Astrocyte (in vitro differentiated cells and primary cell): ENCODE measurements at regions not wholly inside any gene's neighbourhood (a gene's known extent, or its start where the extent isn't known, plus 50 kb on each side); places are given as distances from the start of the nearest gene placed in this dataset.

Experiments used
- DNase-seq: peaks from one replicate; pipeline ENCODE4 v3.0.0-alpha.2; 2010; ENCODE audit warnings: low read depth
- FAIRE-seq: peaks from 2 replicates; lab custom pipeline; 2011; peaks lifted over from hg19 to GRCh38; lab: Jason Lieb, UNC
- H2AFZ ChIP-seq: 2 replicates; pipeline ENCODE4 v1.6.0; 2012; ENCODE audit warnings: low read depth, low read length, inconsistent platforms
- H3K27ac ChIP-seq: 2 replicates; pipeline ENCODE4 v1.5.1; 2011; ENCODE audit warnings: low read depth, low read length, inconsistent platforms
- H3K27me3 ChIP-seq: 2 replicates; pipeline ENCODE4 v1.6.0; 2011; ENCODE audit warnings: low read length, inconsistent platforms; ENCODE audit not compliant: insufficient read depth
- H3K36me3 ChIP-seq: 2 replicates; pipeline ENCODE4 v1.5.1; 2011; ENCODE audit warnings: low read length, inconsistent platforms; ENCODE audit not compliant: insufficient read depth
- H3K4me1 ChIP-seq: 2 replicates; pipeline ENCODE4 v1.5.1; 2011; ENCODE audit warnings: low read length, inconsistent platforms; ENCODE audit not compliant: insufficient read depth
- H3K4me2 ChIP-seq: 2 replicates; pipeline ENCODE4 v1.6.0; 2012; ENCODE audit warnings: low read length, inconsistent platforms
- H3K4me3 ChIP-seq: 2 replicates; pipeline ENCODE4 v1.5.1; 2011; ENCODE audit warnings: low read depth, mild to moderate bottlenecking, low read length, inconsistent platforms; ENCODE audit not compliant: insufficient read depth
- H3K79me2 ChIP-seq: 2 replicates; pipeline ENCODE4 v1.6.0; 2012; ENCODE audit warnings: mild to moderate bottlenecking, low read length, inconsistent platforms; ENCODE audit not compliant: insufficient read depth
- H3K9ac ChIP-seq: 2 replicates; pipeline ENCODE4 v1.6.0; 2012; ENCODE audit warnings: mild to moderate bottlenecking, low read length, inconsistent platforms
- H3K9me3 ChIP-seq: 2 replicates; pipeline ENCODE4 v1.5.1; 2012; ENCODE audit warnings: low read depth, mild to moderate bottlenecking, low read length, inconsistent platforms; ENCODE audit not compliant: insufficient read depth
- H4K20me1 ChIP-seq: 2 replicates; pipeline ENCODE4 v1.6.0; 2012; ENCODE audit warnings: low read length, inconsistent platforms; ENCODE audit not compliant: insufficient read depth
- H3K27ac Mint-ChIP-seq: one replicate; pipeline ENCODE4 v1.8.0; 2021; ENCODE audit warnings: mild to moderate bottlenecking, mixed read lengths; ENCODE audit not compliant: unreplicated experiment
- H3K27me3 Mint-ChIP-seq: one replicate; pipeline ENCODE4 v1.8.0; 2021; ENCODE audit warnings: low read depth, mixed read lengths; ENCODE audit not compliant: unreplicated experiment
- H3K36me3 Mint-ChIP-seq: one replicate; pipeline ENCODE4 v1.8.0; 2021; ENCODE audit warnings: low read depth, mixed read lengths; ENCODE audit not compliant: unreplicated experiment
- H3K4me1 Mint-ChIP-seq: one replicate; pipeline ENCODE4 v1.8.0; 2021; ENCODE audit warnings: low read depth, mixed read lengths; ENCODE audit not compliant: unreplicated experiment
- H3K4me3 Mint-ChIP-seq: one replicate; pipeline ENCODE4 v1.8.0; 2021; ENCODE audit warnings: mild to moderate bottlenecking, moderate library complexity, mixed read lengths; ENCODE audit not compliant: unreplicated experiment
- H3K9me3 Mint-ChIP-seq: one replicate; pipeline ENCODE4 v1.8.0; 2021; ENCODE audit warnings: mild to moderate bottlenecking, mixed read lengths; ENCODE audit not compliant: unreplicated experiment
- CTCF ChIP-seq: IDR thresholded peaks from 2 replicates; pipeline ENCODE4 v1.5.1; 2011; ENCODE audit warnings: low read depth, mild to moderate bottlenecking, inconsistent platforms, low read length, moderate library complexity; ENCODE audit not compliant: insufficient read depth
- EZH2 ChIP-seq: IDR thresholded peaks from 2 replicates; pipeline ENCODE4 v1.6.1; 2012; ENCODE audit warnings: mild to moderate bottlenecking, low read length, inconsistent platforms; ENCODE audit not compliant: insufficient read depth

- Histone ChIP-seq H3K27me3 (no peaks in the 10 kb centered on the region), H3K9ac (no peak overlapping the region), H3K27ac (no peak overlapping the region), H3K4me3 (no peak overlapping the region), H3K4me2 (no peak overlapping the region), H3K36me3 (no peaks in the 10 kb centered on the region), H3K79me2 (no peaks in the 10 kb centered on the region), H3K4me1 (no peaks in the 10 kb centered on the region), H2AFZ (no peak overlapping the region), H3K9me3 (peaks cover 2% of the 10 kb centered on the region), H4K20me1 (no peaks in the 10 kb centered on the region)
- Mint-ChIP-seq H3K36me3 (no peaks in the 10 kb centered on the region), H3K27ac (no peak overlapping the region), H3K27me3 (peaks cover 2% of the 10 kb centered on the region), H3K9me3 (no peaks in the 10 kb centered on the region), H3K4me1 (peaks cover 11% of the 10 kb centered on the region), H3K4me3 (no peak overlapping the region)
- FAIRE-seq (no peak), DNase-seq (no peak)
- no peak for TF ChIP-seq CTCF
- no peak for TF ChIP-seq EZH2
Measured at GRCh38 chr16:6524501-6524900, 808.1 kb upstream of the RBFOX1 start.

- Histone ChIP-seq H3K4me2 (no peak overlapping the region), H3K9me3 (peaks cover 10% of the 10 kb centered on the region), H3K27me3 (no peaks in the 10 kb centered on the region), H3K79me2 (no peaks in the 10 kb centered on the region), H2AFZ (no peak overlapping the region), H3K4me1 (no peaks in the 10 kb centered on the region), H3K4me3 (no peak overlapping the region), H4K20me1 (no peaks in the 10 kb centered on the region), H3K36me3 (no peaks in the 10 kb centered on the region), H3K9ac (no peak overlapping the region), H3K27ac (no peak overlapping the region)
- H3K9me3 Mint-ChIP-seq: no peaks in the 10 kb centered on the region
- no peak overlapping the region for H3K4me3 Mint-ChIP-seq
- no peaks in the 10 kb centered on the region for H3K4me1 Mint-ChIP-seq
- peaks cover 11% of the 10 kb centered on the region for H3K27me3 Mint-ChIP-seq
- DNase-seq (no peak), FAIRE-seq (no peak)
- H3K36me3 Mint-ChIP-seq: no peaks in the 10 kb centered on the region
- no peak overlapping the region for H3K27ac Mint-ChIP-seq
- TF ChIP-seq EZH2 (no peak), CTCF (no peak)
Measured at GRCh38 chr16:6517020-6517720, 815.5 kb upstream of the RBFOX1 start.

GRCh38 chr16:6512512-6512911 lies 820.1 kb upstream of the RBFOX1 start:
- no peak for DNase-seq
- H3K4me1 Mint-ChIP-seq: no peaks in the 10 kb centered on the region
- peaks cover 7% of the 10 kb centered on the region for H3K9me3 ChIP-seq
- H3K27ac Mint-ChIP-seq: no peak overlapping the region
- no peak overlapping the region for H3K4me2 ChIP-seq
- TF ChIP-seq CTCF (no peak), EZH2 (no peak)
- H3K4me3 Mint-ChIP-seq: no peak overlapping the region
- no peak overlapping the region for H2AFZ ChIP-seq
- H3K27ac ChIP-seq: no peak overlapping the region
- FAIRE-seq: no peak
- no peaks in the 10 kb centered on the region for H3K27me3 ChIP-seq
- H3K36me3 Mint-ChIP-seq: no peaks in the 10 kb centered on the region
- H3K27me3 Mint-ChIP-seq: peaks cover 12% of the 10 kb centered on the region
- no peak overlapping the region for H3K4me3 ChIP-seq
- no peaks in the 10 kb centered on the region for H3K79me2 ChIP-seq
- no peaks in the 10 kb centered on the region for H4K20me1 ChIP-seq
- H3K9me3 Mint-ChIP-seq: no peaks in the 10 kb centered on the region
- H3K36me3 ChIP-seq: no peaks in the 10 kb centered on the region
- H3K9ac ChIP-seq: no peak overlapping the region
- H3K4me1 ChIP-seq: no peaks in the 10 kb centered on the region
